ENCODE measurements at regions not wholly inside any gene's neighbourhood (a gene's known extent, or its start where the extent isn't known, plus 50 kb on each side); places are given as distances from the start of the nearest gene placed in this dataset.

DNA sequence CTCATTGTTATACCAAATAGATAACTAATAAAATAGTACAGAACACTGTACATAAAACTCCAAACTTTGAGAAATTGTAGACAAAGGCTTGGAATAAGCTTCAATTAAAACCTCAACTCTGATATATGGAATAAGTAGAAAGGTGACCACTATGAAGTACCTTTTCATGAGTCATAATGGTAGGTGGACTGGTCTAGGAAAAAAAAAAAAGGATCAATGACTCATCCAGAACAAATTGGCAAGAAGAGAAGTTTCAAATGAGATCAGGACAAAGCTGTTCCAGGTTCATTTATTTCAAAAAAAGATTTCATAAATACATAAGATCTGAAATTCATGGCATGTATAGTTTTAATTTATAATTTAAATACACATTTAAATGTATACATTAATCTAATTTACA lies 769.7 kb downstream of the SUCLG1 start:
- Histone ChIP-seq H3K27me3 (no peaks in the 10 kb centered on the region), H3K9me3 (no peaks in the 10 kb centered on the region), H3K4me1 (no peaks in the 10 kb centered on the region), H3K27ac (no peak overlapping the region), H3K36me3 (no peaks in the 10 kb centered on the region), H3K4me3 (no peak overlapping the region)
- no peak for DNase-seq
- TF ChIP-seq, protein P1, sequence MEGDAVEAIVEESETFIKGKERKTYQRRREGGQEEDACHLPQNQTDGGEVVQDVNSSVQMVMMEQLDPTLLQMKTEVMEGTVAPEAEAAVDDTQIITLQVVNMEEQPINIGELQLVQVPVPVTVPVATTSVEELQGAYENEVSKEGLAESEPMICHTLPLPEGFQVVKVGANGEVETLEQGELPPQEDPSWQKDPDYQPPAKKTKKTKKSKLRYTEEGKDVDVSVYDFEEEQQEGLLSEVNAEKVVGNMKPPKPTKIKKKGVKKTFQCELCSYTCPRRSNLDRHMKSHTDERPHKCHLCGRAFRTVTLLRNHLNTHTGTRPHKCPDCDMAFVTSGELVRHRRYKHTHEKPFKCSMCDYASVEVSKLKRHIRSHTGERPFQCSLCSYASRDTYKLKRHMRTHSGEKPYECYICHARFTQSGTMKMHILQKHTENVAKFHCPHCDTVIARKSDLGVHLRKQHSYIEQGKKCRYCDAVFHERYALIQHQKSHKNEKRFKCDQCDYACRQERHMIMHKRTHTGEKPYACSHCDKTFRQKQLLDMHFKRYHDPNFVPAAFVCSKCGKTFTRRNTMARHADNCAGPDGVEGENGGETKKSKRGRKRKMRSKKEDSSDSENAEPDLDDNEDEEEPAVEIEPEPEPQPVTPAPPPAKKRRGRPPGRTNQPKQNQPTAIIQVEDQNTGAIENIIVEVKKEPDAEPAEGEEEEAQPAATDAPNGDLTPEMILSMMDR (IDR thresholded peaks at IDR 0.05), result no peak
- TF ChIP-seq POLR2A (IDR thresholded peaks at IDR 0.05), result no peak

GRCh38 chr2:83686863-83687262 lies 772.2 kb downstream of the SUCLG1 start:
- Histone ChIP-seq H3K36me3 (no peaks in the 10 kb centered on the region), H3K27me3 (no peaks in the 10 kb centered on the region), H3K27ac (no peak overlapping the region), H3K4me1 (no peaks in the 10 kb centered on the region), H3K9me3 (no peaks in the 10 kb centered on the region), H3K4me3 (no peak overlapping the region)
- no peak for DNase-seq
- TF ChIP-seq, protein P1 (IDR thresholded peaks at IDR 0.05), result no peak
- no peak for TF ChIP-seq POLR2A (IDR thresholded peaks at IDR 0.05)

- Histone ChIP-seq H3K27me3 (no peaks in the 10 kb centered on the region), H3K4me3 (no peak overlapping the region), H3K9me3 (no peaks in the 10 kb centered on the region), H3K4me1 (no peaks in the 10 kb centered on the region), H3K36me3 (no peaks in the 10 kb centered on the region), H3K27ac (no peak overlapping the region)
- TF ChIP-seq POLR2A (IDR thresholded peaks at IDR 0.05), result no peak
- TF ChIP-seq, protein P1 (IDR thresholded peaks at IDR 0.05), result no peak
- DNase-seq, result no peak
These were observed 785.0 kb downstream of the SUCLG1 start for GRCh38 chr2:83674050-83674449.

GRCh38 chr2:83665894-83666293 lies 793.2 kb downstream of the SUCLG1 start:
- TF ChIP-seq, protein P1 (IDR thresholded peaks at IDR 0.05), result no peak
- TF ChIP-seq POLR2A (IDR thresholded peaks at IDR 0.05), result no peak
- Histone ChIP-seq H3K27me3 (no peaks in the 10 kb centered on the region), H3K36me3 (no peaks in the 10 kb centered on the region), H3K4me3 (no peak overlapping the region), H3K27ac (no peak overlapping the region), H3K9me3 (no peaks in the 10 kb centered on the region), H3K4me1 (no peaks in the 10 kb centered on the region)
- DNase-seq, result no peak

DNA sequence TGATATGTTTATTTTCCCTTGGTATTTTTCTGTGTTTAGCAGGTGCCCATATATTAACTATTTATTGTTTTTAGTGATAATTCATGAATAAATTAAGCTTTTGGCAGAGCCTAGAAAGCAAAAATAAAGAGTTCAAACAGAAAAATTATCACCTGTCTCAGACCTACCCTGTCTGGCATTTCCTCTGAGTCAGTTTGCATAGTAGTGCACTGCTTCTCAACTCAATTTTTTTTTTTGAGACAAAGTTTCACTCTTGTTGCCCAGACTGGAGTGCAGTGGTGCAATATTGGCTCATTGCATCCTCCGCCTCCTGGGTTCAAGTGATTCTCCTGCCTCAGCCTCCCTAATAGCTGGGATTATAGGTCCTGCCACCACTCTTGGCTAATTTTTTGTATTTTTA lies 793.9 kb downstream of the SUCLG1 start:
- Histone ChIP-seq H3K9me3 (no peaks in the 10 kb centered on the region), H3K4me3 (no peak overlapping the region), H3K4me1 (no peaks in the 10 kb centered on the region), H3K27ac (no peak overlapping the region), H3K36me3 (no peaks in the 10 kb centered on the region), H3K27me3 (no peaks in the 10 kb centered on the region)
- TF ChIP-seq, protein P1 (IDR thresholded peaks at IDR 0.05), result no peak
- no peak for TF ChIP-seq POLR2A (IDR thresholded peaks at IDR 0.05)
- no peak for DNase-seq

DNA sequence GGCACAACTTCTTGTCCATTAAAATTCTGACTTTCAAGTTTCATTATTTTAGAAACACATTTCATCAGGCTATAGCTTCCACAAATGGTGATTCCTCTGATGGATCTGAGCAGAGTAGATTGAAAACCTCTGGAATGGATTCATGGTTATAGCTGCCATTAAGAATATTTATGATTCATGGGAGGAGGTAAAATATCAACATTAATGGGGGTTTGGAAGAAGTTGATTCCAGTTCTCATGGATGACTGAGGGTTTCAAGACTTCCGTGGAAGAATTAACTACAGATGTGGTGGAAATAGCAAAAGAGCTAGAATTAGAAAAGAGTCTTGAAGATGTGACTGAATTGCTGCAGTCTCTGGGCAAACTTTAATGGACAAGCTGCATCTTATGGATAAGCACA lies 797.4 kb downstream of the SUCLG1 start:
- DNase-seq, result no peak
- Histone ChIP-seq H3K27me3 (no peaks in the 10 kb centered on the region), H3K4me3 (no peak overlapping the region), H3K4me1 (no peaks in the 10 kb centered on the region), H3K36me3 (no peaks in the 10 kb centered on the region), H3K9me3 (no peaks in the 10 kb centered on the region), H3K27ac (no peak overlapping the region)
- TF ChIP-seq POLR2A (IDR thresholded peaks at IDR 0.05), result no peak
- TF ChIP-seq, protein P1 (IDR thresholded peaks at IDR 0.05), result no peak
